A673 (cell line): ENCODE measurements at regions not wholly inside any gene's neighbourhood (a gene's known extent, or its start where the extent isn't known, plus 50 kb on each side); places are given as distances from the start of the nearest gene placed in this dataset.

Experiments used
- BruUV-seq: library from RNA; stranded (reverse); fragments of 400-500 nt; replicated peaks from 2 replicates; lab custom pipeline; 2021; lab: Mats Ljungman, UMichigan
- CTCF ChIA-PET: fragments of 300-600 bp; sonication (Branson Sonifier 250); formaldehyde crosslinking; loops from one replicate; lab custom pipeline; 2022; ENCODE audit warnings: antibody characterized with exemption; lab: Charles Lee
- POLR2A ChIA-PET: fragments of 300-600 bp; sonication (Branson Sonifier 250); formaldehyde crosslinking; loops from one replicate; lab custom pipeline; 2022; ENCODE audit warnings: antibody characterized with exemption; ENCODE audit not compliant: low non-redundant PET; lab: Charles Lee
- DNase-seq: peaks from one replicate; pipeline ENCODE4 v3.0.0-alpha.2; 2015; ENCODE audit warnings: low spot score
- H3K27ac ChIP-seq: fragments of 200-600 bp; sonication (generic); 2 replicates; pipeline ENCODE4 v1.5.1; 2016; ENCODE audit warnings: mixed run types, low read depth, mild to moderate bottlenecking, mixed read lengths, antibody characterized with exemption, low read length; ENCODE audit not compliant: poor library complexity, severe bottlenecking
- H3K27me3 ChIP-seq: fragments of 200-600 bp; sonication (generic); replicated peaks from 2 replicates; pipeline ENCODE4 v1.6.1; 2017; ENCODE audit warnings: mixed run types, low read depth, mild to moderate bottlenecking, mixed read lengths, antibody characterized with exemption, low read length; ENCODE audit not compliant: insufficient read depth, poor library complexity
- H3K36me3 ChIP-seq: fragments of 200-600 bp; sonication (generic); 2 replicates; pipeline ENCODE4 v1.6.1; 2016; ENCODE audit warnings: mixed run types, mild to moderate bottlenecking, mixed read lengths, antibody characterized with exemption, low read length; ENCODE audit not compliant: insufficient read depth, poor library complexity, severe bottlenecking
- H3K4me1 ChIP-seq: fragments of 200-600 bp; sonication (generic); 2 replicates; pipeline ENCODE4 v1.6.1; 2017; ENCODE audit warnings: mixed run types, mild to moderate bottlenecking, mixed read lengths, antibody characterized with exemption, low read length; ENCODE audit not compliant: insufficient read depth, poor library complexity, severe bottlenecking
- H3K4me3 ChIP-seq: fragments of 200-600 bp; sonication (generic); 2 replicates; pipeline ENCODE4 v1.5.1; 2016; ENCODE audit warnings: low read depth, mixed run types, mild to moderate bottlenecking, mixed read lengths, low read length; ENCODE audit not compliant: poor library complexity, severe bottlenecking
- H3K9me3 ChIP-seq: fragments of 200-600 bp; sonication (generic); 2 replicates; pipeline ENCODE4 v1.6.1; 2016; ENCODE audit warnings: mixed run types, low read depth, mild to moderate bottlenecking, mixed read lengths, antibody characterized with exemption, low read length; ENCODE audit not compliant: poor library complexity, severe bottlenecking
- EZH2 ChIP-seq: fragments of 200-600 bp; sonication (generic); IDR thresholded peaks from 2 replicates; pipeline ENCODE4 v1.6.1; 2017; ENCODE audit warnings: borderline replicate concordance, low read depth, mild to moderate bottlenecking, mixed read lengths, antibody characterized with exemption, low read length; ENCODE audit not compliant: poor library complexity, severe bottlenecking
- intact Hi-C: fragments of 100-400 bp; cut with micrococcal nuclease; formaldehyde crosslinking; loops from one replicate; pipeline ENCODE4 v1.10.0; 2022; ENCODE audit not compliant: unreplicated experiment
- TF ChIP-seq, protein P1 (sequence below): fragments of 300-800, 200-600 bp; sonication (generic); conservative IDR thresholded peaks from 2 replicates; pipeline ENCODE4 v1.5.1; 2017; ENCODE audit warnings: low read depth, mild to moderate bottlenecking, antibody characterized with exemption, low read length, moderate library complexity, mixed read lengths

DNA sequence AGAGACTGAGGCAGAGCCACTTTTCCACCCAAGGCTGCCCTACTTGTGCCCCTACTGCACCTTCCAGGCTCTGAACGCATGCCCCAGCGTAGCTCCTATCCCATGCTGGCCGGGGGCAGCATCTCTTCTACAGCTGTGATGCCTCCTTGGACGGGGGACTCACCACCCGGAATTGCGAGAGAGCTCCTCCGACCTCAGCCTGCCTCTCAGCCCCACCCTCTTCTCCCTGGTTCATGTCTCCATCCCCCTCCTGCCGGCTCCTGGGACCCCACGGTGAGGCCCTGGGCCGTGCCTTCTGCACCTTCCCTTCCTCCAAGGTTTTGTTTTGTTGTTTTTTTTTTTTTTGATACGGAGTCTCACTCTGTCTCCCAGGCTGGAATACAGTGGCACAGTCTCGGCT is 112.4 kb downstream of the MICALL2 start:
- DNase-seq: no peak
- ChIA-PET POLR2A (no interaction called here), CTCF (no interaction called here)
- no peaks in the 10 kb centered on the region for H3K4me1 ChIP-seq
- no TSS peak for BruUV-seq
- H3K4me3 ChIP-seq: no peak overlapping the region
- no peaks in the 10 kb centered on the region for H3K9me3 ChIP-seq
- no peaks in the 10 kb centered on the region for H3K27me3 ChIP-seq
- no peak for TF ChIP-seq EZH2
- TF ChIP-seq, protein P1, sequence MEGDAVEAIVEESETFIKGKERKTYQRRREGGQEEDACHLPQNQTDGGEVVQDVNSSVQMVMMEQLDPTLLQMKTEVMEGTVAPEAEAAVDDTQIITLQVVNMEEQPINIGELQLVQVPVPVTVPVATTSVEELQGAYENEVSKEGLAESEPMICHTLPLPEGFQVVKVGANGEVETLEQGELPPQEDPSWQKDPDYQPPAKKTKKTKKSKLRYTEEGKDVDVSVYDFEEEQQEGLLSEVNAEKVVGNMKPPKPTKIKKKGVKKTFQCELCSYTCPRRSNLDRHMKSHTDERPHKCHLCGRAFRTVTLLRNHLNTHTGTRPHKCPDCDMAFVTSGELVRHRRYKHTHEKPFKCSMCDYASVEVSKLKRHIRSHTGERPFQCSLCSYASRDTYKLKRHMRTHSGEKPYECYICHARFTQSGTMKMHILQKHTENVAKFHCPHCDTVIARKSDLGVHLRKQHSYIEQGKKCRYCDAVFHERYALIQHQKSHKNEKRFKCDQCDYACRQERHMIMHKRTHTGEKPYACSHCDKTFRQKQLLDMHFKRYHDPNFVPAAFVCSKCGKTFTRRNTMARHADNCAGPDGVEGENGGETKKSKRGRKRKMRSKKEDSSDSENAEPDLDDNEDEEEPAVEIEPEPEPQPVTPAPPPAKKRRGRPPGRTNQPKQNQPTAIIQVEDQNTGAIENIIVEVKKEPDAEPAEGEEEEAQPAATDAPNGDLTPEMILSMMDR: no peak
- no peak overlapping the region for H3K27ac ChIP-seq
- intact Hi-C loops: no loop called here
- H3K36me3 ChIP-seq: no peaks in the 10 kb centered on the region

DNA sequence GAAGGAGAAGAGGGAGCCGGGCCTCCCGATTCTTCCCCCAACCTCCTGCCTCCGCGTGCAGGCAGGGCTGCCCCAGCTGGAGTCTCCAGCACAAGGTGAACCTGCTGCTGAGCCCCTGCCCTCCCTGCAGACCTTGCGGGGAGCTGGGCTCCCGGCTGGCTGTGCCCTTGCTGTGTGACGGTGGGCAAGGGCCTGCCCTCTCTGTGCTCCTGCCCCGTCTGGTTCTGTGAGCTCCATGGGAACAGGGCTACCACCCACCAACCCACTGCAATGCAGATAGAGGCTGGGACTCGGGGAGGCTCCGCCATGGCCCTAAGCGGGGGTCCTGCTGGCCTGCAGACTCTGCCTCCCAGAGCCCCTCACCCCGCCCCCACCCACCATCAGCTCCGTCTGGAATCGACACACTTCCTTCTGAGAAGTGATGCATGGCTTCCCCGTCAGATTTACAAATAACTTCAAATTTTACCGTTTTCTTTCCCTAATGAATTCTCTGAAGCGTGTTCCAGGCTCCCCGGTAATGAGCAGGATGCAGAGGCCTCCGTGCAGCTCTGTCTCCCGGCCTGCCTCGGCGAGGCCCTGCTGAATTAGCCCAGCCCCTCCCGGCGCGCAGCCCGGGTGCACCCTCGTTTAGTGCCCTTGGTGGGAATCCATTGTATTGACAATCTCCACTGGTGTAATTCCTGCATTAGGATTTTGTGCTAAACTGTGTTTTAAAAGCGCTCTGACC is 111.0 kb downstream of the MICALL2 start:
- no peak overlapping the region for H3K4me3 ChIP-seq
- no peaks in the 10 kb centered on the region for H3K36me3 ChIP-seq
- DNase-seq: no peak
- H3K27ac ChIP-seq: no peak overlapping the region
- intact Hi-C loops: no loop called here
- CTCF ChIA-PET: no interaction called here
- no peak for TF ChIP-seq EZH2
- TF ChIP-seq, protein P1: no peak
- no peaks in the 10 kb centered on the region for H3K4me1 ChIP-seq
- BruUV-seq: no TSS peak
- POLR2A ChIA-PET: no interaction called here
- H3K9me3 ChIP-seq: no peaks in the 10 kb centered on the region
- H3K27me3 ChIP-seq: no peaks in the 10 kb centered on the region

DNA sequence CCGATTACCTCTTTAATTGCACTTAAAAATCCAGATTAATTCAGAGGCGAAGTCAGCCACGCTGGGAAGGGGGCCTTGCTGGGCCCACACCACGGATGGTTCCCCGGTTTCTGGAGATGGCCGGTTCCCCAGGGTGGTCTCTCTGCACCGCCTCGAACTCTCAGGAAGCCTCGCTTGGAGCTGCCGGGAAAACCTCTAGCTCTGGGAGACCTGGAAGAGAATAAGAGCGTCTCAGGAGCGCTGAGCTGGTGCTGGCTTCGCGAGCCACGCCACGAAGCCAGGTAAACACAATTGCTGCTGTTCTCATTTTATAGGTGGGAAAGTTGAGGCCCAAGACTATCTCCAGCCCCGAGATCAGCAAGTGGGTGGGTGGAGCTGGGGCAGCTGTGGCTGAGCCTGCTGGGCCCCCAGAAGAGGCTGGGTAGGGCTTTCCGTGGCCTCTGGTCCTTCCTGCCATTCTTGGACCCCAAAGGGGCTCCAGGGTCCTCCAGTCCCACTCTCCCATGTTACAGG is 110.4 kb downstream of the MICALL2 start:
- Histone ChIP-seq H3K27ac (no peak overlapping the region), H3K36me3 (no peaks in the 10 kb centered on the region), H3K4me3 (no peak overlapping the region), H3K9me3 (no peaks in the 10 kb centered on the region), H3K4me1 (no peaks in the 10 kb centered on the region), H3K27me3 (no peaks in the 10 kb centered on the region)
- ChIA-PET POLR2A (no interaction called here), CTCF (no interaction called here)
- intact Hi-C loops: no loop called here
- TF ChIP-seq EZH2: no peak
- TF ChIP-seq, protein P1: no peak
- DNase-seq: no peak
- no TSS peak for BruUV-seq
